SK-N-SH treated with all-trans-retinoic acid at 6 μM for 48 hours (cell line): ENCODE measurements at regions not wholly inside any gene's neighbourhood (a gene's known extent, or its start where the extent isn't known, plus 50 kb on each side); places are given as distances from the start of the nearest gene placed in this dataset.

Experiments
- ATAC-seq: fragments of 200-7000 bp; cut with Tn5 transposase; 3 replicates; pipeline ENCODE4 v1.9.1; 2020; ENCODE audit warnings: mild to moderate bottlenecking, moderate library complexity
- ARNTL ChIP-seq: fragments of 450-650 bp; formaldehyde crosslinking; IDR thresholded peaks from 2 replicates; pipeline ENCODE4 v1.5.0; 2020; ENCODE audit warnings: low read depth, mild to moderate bottlenecking, moderate library complexity, borderline replicate concordance
- BACH2 ChIP-seq: fragments of 250-450 bp; sonication (Bioruptor Pico); IDR thresholded peaks from 2 replicates; pipeline ENCODE4 v1.9.0; 2021; ENCODE audit warnings: mild to moderate bottlenecking, borderline replicate concordance
- CSDC2 ChIP-seq: fragments of 250-450 bp; sonication (Bioruptor Pico); IDR thresholded peaks from 2 replicates; pipeline ENCODE4 v1.5.0; 2020; ENCODE audit warnings: mild to moderate bottlenecking, moderate library complexity
- ESRRG ChIP-seq: fragments of 250-450 bp; sonication (Bioruptor Pico); IDR thresholded peaks from 2 replicates; pipeline ENCODE4 v1.6.1; 2021; ENCODE audit warnings: mild to moderate bottlenecking
- GLIS3 ChIP-seq: fragments of 250-450 bp; sonication (Bioruptor Pico); IDR thresholded peaks from 2 replicates; pipeline ENCODE4 v1.5.0; 2020; ENCODE audit warnings: mild to moderate bottlenecking, moderate library complexity
- ISL1 ChIP-seq: fragments of 250-450 bp; sonication (Bioruptor Pico); IDR thresholded peaks from 2 replicates; pipeline ENCODE4 v2.1.2; 2022; ENCODE audit warnings: mild to moderate bottlenecking, moderate library complexity
- RARB ChIP-seq: fragments of 250-450 bp; sonication (Bioruptor Pico); IDR thresholded peaks from 2 replicates; pipeline ENCODE4 v1.8.0; 2021; ENCODE audit warnings: mild to moderate bottlenecking, moderate library complexity
- SNAI2 ChIP-seq: fragments of 250-450 bp; sonication (Bioruptor Pico); IDR thresholded peaks from 2 replicates; pipeline ENCODE4 v1.5.0; 2020; ENCODE audit warnings: mild to moderate bottlenecking, moderate library complexity
- TCF4 ChIP-seq: fragments of 250-450 bp; sonication (Bioruptor Pico); IDR thresholded peaks from 2 replicates; pipeline ENCODE4 v1.8.0; 2021; ENCODE audit warnings: mild to moderate bottlenecking, moderate library complexity, borderline replicate concordance
- TOX ChIP-seq: fragments of 250-450 bp; sonication (Bioruptor Pico); IDR thresholded peaks from 2 replicates; pipeline ENCODE4 v1.8.0; 2021; ENCODE audit warnings: mild to moderate bottlenecking, moderate library complexity, borderline replicate concordance
- ZC3H10 ChIP-seq: fragments of 250-450 bp; sonication (Bioruptor Pico); IDR thresholded peaks from 2 replicates; pipeline ENCODE4 v1.5.1; 2021; ENCODE audit warnings: mild to moderate bottlenecking, moderate library complexity
- ZFP3 ChIP-seq: fragments of 250-450 bp; sonication (Bioruptor Pico); IDR thresholded peaks from 2 replicates; pipeline ENCODE4 v1.5.0; 2020; ENCODE audit warnings: mild to moderate bottlenecking, moderate library complexity
- ZFP30 ChIP-seq: fragments of 450-650 bp; formaldehyde crosslinking; IDR thresholded peaks from 2 replicates; pipeline ENCODE4 v1.5.0; 2022; ENCODE audit warnings: mild to moderate bottlenecking, moderate library complexity
- ZNF565 ChIP-seq: fragments of 450-650 bp; formaldehyde crosslinking; conservative IDR thresholded peaks from 2 replicates; pipeline ENCODE4 v1.5.0; 2020; ENCODE audit warnings: low read depth, mild to moderate bottlenecking, moderate library complexity
- ZNF70 ChIP-seq: fragments of 450-650 bp; formaldehyde crosslinking; IDR thresholded peaks from 2 replicates; pipeline ENCODE4 v1.5.0; 2020; ENCODE audit warnings: mild to moderate bottlenecking, moderate library complexity
- TF ChIP-seq, protein P1 (sequence below): fragments of 250-450 bp; sonication (Bioruptor Pico); IDR thresholded peaks from 2 replicates; pipeline ENCODE4 v1.5.1; 2020; ENCODE audit warnings: low read depth, mild to moderate bottlenecking, moderate library complexity
- TF ChIP-seq, protein P2 (sequence below): fragments of 250-450 bp; sonication (Bioruptor Pico); IDR thresholded peaks from 2 replicates; pipeline ENCODE4 v1.8.0; 2020; ENCODE audit warnings: mild to moderate bottlenecking, moderate library complexity, borderline replicate concordance
- TF ChIP-seq, protein P3 (sequence below): fragments of 250-450 bp; sonication (Bioruptor Pico); IDR thresholded peaks from 2 replicates; pipeline ENCODE4 v1.5.0; 2020; ENCODE audit warnings: mild to moderate bottlenecking, moderate library complexity
- TF ChIP-seq, protein P4 (sequence below): fragments of 250-450 bp; sonication (Bioruptor Pico); IDR thresholded peaks from 2 replicates; pipeline ENCODE4 v1.8.0; 2021; ENCODE audit warnings: low read depth, mild to moderate bottlenecking, moderate library complexity, borderline replicate concordance

DNA sequence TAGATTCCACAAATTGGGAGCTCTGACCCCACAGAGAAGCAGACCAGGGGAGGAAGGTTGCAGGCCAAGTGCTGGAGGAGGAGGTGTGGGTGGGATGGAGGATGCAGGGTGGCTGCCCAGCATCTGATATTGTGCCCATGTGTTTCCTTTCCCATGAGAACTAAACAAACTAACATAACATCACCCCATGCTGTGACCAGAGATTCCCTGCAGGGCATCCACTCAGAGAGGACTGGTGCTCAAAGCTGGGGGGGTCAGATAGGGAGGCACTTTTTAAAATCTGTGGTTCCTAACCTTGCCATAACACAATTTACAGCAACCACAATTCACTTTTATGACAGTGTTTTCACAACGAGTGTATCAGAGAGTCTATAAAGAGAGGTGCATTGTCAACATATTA is 1277.6 kb downstream of the AACS start (continued):
- TF ChIP-seq ZNF70 (CRISPR knock-in tag) (no peak), ZFP3 (CRISPR knock-in tag) (no peak), ARNTL (no peak), ZC3H10 (CRISPR knock-in tag) (no peak), GLIS3 (CRISPR knock-in tag) (no peak), TOX (CRISPR knock-in tag) (no peak), SNAI2 (CRISPR knock-in tag) (no peak), ISL1 (CRISPR knock-in tag) (no peak)
- TF ChIP-seq, protein P1, sequence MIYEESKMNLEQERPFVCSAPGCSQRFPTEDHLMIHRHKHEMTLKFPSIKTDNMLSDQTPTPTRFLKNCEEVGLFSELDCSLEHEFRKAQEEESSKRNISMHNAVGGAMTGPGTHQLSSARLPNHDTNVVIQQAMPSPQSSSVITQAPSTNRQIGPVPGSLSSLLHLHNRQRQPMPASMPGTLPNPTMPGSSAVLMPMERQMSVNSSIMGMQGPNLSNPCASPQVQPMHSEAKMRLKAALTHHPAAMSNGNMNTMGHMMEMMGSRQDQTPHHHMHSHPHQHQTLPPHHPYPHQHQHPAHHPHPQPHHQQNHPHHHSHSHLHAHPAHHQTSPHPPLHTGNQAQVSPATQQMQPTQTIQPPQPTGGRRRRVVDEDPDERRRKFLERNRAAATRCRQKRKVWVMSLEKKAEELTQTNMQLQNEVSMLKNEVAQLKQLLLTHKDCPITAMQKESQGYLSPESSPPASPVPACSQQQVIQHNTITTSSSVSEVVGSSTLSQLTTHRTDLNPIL (CRISPR knock-in tag): no peak

DNA sequence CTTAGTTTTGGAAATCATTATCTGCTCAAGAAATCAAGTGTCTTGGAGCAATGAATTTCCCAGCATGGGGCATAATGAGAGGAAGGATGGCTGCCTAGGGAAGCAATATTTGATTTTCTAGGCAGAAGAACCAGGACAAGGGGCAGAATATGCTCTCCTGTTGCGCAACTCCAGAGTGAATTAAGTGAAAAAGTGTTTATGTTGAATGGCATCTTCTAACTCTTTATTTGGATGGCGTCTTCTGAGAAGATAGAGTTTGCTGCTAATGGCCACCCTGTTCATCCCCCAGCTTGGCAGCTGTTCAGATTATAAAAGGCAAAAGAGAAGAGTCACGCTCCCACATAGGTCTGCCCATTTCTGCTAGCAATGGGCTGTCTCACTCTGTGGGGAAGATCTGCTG is 1278.1 kb downstream of the AACS start:
- no peak for ATAC-seq
- TF ChIP-seq SNAI2 (CRISPR knock-in tag): no peak
- TF ChIP-seq ZFP30 (CRISPR knock-in tag): no peak
- no peak for TF ChIP-seq ISL1 (CRISPR knock-in tag)
- TF ChIP-seq, protein P2, sequence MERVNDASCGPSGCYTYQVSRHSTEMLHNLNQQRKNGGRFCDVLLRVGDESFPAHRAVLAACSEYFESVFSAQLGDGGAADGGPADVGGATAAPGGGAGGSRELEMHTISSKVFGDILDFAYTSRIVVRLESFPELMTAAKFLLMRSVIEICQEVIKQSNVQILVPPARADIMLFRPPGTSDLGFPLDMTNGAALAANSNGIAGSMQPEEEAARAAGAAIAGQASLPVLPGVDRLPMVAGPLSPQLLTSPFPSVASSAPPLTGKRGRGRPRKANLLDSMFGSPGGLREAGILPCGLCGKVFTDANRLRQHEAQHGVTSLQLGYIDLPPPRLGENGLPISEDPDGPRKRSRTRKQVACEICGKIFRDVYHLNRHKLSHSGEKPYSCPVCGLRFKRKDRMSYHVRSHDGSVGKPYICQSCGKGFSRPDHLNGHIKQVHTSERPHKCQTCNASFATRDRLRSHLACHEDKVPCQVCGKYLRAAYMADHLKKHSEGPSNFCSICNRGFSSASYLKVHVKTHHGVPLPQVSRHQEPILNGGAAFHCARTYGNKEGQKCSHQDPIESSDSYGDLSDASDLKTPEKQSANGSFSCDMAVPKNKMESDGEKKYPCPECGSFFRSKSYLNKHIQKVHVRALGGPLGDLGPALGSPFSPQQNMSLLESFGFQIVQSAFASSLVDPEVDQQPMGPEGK (CRISPR knock-in tag): no peak
- no peak for TF ChIP-seq ESRRG (CRISPR knock-in tag)
- TF ChIP-seq ZNF70 (CRISPR knock-in tag): no peak
- TF ChIP-seq, protein P3, sequence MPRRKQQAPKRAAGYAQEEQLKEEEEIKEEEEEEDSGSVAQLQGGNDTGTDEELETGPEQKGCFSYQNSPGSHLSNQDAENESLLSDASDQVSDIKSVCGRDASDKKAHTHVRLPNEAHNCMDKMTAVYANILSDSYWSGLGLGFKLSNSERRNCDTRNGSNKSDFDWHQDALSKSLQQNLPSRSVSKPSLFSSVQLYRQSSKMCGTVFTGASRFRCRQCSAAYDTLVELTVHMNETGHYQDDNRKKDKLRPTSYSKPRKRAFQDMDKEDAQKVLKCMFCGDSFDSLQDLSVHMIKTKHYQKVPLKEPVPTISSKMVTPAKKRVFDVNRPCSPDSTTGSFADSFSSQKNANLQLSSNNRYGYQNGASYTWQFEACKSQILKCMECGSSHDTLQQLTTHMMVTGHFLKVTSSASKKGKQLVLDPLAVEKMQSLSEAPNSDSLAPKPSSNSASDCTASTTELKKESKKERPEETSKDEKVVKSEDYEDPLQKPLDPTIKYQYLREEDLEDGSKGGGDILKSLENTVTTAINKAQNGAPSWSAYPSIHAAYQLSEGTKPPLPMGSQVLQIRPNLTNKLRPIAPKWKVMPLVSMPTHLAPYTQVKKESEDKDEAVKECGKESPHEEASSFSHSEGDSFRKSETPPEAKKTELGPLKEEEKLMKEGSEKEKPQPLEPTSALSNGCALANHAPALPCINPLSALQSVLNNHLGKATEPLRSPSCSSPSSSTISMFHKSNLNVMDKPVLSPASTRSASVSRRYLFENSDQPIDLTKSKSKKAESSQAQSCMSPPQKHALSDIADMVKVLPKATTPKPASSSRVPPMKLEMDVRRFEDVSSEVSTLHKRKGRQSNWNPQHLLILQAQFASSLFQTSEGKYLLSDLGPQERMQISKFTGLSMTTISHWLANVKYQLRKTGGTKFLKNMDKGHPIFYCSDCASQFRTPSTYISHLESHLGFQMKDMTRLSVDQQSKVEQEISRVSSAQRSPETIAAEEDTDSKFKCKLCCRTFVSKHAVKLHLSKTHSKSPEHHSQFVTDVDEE (CRISPR knock-in tag): no peak
- no peak for TF ChIP-seq RARB (CRISPR knock-in tag)

DNA sequence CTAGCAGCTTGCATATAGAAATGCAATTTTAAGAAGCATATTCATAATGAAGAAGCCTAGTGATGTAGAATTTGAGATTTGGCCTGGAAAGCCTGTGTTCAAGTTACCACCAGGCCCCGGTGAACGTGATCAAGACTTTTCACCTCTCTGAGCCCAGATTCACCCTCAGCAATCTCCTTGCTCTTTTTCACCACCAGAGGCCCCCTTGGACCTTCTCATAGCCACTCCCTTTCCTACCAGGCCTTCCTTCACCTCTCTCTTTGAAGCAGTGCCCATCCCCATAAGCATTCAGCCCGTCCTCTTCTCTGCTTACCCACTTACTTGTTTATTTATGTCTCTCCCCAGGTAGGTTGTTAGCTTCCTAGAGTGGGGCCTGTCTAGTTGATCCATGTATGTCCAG is 1280.9 kb downstream of the AACS start:
- ATAC-seq: no peak

More for the DNA sequence above, 1280.9 kb downstream of the AACS start:
- no peak for TF ChIP-seq CSDC2 (CRISPR knock-in tag)
- TF ChIP-seq, protein P4, sequence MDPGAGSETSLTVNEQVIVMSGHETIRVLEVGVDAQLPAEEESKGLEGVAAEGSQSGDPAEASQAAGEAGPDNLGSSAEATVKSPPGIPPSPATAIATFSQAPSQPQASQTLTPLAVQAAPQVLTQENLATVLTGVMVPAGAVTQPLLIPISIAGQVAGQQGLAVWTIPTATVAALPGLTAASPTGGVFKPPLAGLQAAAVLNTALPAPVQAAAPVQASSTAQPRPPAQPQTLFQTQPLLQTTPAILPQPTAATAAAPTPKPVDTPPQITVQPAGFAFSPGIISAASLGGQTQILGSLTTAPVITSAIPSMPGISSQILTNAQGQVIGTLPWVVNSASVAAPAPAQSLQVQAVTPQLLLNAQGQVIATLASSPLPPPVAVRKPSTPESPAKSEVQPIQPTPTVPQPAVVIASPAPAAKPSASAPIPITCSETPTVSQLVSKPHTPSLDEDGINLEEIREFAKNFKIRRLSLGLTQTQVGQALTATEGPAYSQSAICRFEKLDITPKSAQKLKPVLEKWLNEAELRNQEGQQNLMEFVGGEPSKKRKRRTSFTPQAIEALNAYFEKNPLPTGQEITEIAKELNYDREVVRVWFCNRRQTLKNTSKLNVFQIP (CRISPR knock-in tag): no peak
- TF ChIP-seq, protein P2 (CRISPR knock-in tag): no peak
- TF ChIP-seq GLIS3 (CRISPR knock-in tag): no peak
- no peak for TF ChIP-seq ARNTL
- TF ChIP-seq, protein P1 (CRISPR knock-in tag): no peak
- TF ChIP-seq TCF4 (CRISPR knock-in tag): no peak
- no peak for TF ChIP-seq TOX (CRISPR knock-in tag)
- no peak for TF ChIP-seq ZC3H10 (CRISPR knock-in tag)
- TF ChIP-seq ZFP3 (CRISPR knock-in tag): no peak
- TF ChIP-seq BACH2 (CRISPR knock-in tag): no peak
- TF ChIP-seq RARB (CRISPR knock-in tag): no peak
- no peak for TF ChIP-seq ESRRG (CRISPR knock-in tag)
- no peak for TF ChIP-seq ZNF70 (CRISPR knock-in tag)
- TF ChIP-seq ZNF565 (CRISPR knock-in tag): no peak
